Fibroblast of lung (primary cell): ENCODE measurements at regions not wholly inside any gene's neighbourhood (a gene's known extent, or its start where the extent isn't known, plus 50 kb on each side); places are given as distances from the start of the nearest gene placed in this dataset.

Experiments used
- EZH2 ChIP-seq: IDR thresholded peaks from 2 replicates; pipeline ENCODE4 v1.5.1; 2012; ENCODE audit warnings: low read length, control low read depth, mild to moderate bottlenecking; ENCODE audit errors: missing control alignments
- TF ChIP-seq, protein P1 (sequence below), 2 donors: IDR thresholded peaks in 1 of 2; conservative IDR thresholded peaks in 1 of 2; 1 replicate in 1 of 2; 2 replicates in 1 of 2; pipeline ENCODE4 v1.5.1; 2011 to 2012; ENCODE audit warnings: low read length in 2 of 2, control low read depth in 1 of 2, inconsistent platforms in 1 of 2, low read depth in 1 of 2, mild to moderate bottlenecking in 1 of 2

DNA sequence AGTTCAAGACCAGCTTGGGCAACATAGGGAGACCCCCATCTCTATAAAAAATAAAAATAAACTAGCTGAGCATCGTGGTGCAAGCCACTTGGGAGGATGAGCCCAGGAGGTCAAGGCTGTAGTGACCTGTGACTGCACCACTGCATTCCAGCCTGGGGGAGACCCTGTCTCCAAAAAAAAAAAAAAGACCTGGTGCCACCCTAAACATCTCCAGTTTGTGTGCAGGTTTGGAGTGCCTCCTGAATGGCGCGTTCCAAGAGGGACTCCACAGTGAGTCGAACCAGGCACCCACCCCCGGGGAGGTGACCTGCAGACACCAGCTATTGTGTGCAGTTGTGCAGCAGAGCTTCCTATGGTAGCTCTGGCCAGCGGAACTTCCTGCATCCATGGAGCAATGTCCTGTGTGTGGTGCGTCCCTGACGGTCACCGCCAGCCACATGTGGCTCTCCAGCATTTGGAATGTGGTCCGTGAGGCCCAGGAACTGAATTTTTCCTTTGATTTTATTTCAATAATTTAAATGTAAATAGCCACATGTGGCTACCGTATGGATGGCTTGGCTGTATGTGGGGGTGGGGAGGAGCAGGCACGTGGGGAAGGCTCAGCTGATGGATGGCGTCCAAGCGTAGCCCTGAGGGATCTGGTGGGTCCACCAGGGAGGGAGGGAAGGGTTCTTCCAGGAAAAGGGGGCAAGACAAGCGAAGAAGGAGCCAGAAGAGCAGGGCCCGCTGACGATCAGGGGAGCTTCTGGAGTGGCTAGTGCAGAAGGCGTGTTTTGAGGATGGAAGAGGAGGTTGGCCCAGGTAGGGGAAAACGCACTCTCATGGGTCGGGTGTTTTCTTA lies 107.1 kb upstream of the GSE1 start:
- TF ChIP-seq, protein P1, sequence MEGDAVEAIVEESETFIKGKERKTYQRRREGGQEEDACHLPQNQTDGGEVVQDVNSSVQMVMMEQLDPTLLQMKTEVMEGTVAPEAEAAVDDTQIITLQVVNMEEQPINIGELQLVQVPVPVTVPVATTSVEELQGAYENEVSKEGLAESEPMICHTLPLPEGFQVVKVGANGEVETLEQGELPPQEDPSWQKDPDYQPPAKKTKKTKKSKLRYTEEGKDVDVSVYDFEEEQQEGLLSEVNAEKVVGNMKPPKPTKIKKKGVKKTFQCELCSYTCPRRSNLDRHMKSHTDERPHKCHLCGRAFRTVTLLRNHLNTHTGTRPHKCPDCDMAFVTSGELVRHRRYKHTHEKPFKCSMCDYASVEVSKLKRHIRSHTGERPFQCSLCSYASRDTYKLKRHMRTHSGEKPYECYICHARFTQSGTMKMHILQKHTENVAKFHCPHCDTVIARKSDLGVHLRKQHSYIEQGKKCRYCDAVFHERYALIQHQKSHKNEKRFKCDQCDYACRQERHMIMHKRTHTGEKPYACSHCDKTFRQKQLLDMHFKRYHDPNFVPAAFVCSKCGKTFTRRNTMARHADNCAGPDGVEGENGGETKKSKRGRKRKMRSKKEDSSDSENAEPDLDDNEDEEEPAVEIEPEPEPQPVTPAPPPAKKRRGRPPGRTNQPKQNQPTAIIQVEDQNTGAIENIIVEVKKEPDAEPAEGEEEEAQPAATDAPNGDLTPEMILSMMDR (conservative IDR thresholded peaks at IDR 0.05 in 1 of 2, IDR thresholded peaks at IDR 0.05 in 1 of 2; ENCODE audit: low read depth in 1 of 2, low read length in 2 of 2) = no peak
- no peak for TF ChIP-seq EZH2
